ENCODE measurements at regions not wholly inside any gene's neighbourhood (a gene's known extent, or its start where the extent isn't known, plus 50 kb on each side); places are given as distances from the start of the nearest gene placed in this dataset.
"Not testable (repeated sequence)": the region's sequence is repeated elsewhere in the genome, so short reads cannot be mapped to it uniquely, and the experiment has no call there.

DNA sequence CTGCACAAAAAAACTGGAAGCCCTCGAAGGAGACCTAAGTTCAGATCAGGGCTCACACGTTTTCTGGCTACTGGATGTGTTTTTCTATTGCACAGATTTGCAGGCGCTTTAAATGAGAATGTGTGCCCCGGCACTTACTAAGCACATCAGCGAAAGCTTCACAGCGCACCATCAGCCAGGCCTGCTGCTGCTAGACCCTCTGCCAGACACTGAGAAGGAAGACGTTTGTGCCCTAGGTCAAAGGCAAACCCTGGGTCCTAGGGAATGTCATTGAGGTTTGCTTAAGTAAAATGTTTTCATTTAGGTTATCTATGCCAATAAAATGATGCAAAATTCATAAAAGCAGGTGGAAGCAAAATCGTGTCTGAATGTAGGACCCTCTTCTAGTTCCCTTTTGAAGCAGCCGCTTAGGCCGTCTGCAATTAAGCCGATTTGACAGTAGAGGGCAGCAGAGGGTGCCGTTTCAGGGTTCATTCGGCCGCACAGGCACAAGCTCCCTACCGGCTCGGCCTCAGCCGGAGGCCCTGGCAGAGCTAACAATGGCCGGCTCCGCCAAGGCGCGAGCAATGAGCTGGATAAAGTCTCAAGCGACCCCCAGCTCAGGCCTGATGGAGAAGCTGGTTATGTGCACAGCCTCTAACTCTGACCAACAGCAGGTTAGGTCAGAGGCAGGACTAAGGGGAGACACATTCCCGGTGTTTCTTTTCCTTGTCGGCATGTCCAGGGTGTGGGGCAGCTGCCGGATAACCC is 107.2 kb upstream of the FOXA2 start:
- DNase-seq = peak; percentile 59
- no peak overlapping the region for H3K27ac ChIP-seq

DNA sequence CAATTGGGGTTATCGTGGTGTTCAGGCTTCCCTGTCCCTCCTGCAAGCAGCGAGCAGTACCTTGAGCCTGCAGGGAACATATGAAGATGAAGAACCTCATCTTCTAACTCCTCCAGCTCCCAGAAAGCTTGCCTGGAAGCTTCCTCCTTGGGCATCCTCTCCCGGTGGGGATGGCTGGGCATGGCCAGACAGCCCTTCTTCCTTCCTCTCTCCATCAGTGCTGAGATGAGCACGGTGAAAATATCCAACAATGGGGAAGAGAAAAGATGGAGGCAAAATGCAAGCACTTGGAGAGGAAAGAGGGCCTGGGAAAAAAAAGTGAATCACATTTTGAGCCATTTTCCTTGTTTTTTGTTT is 107.7 kb upstream of the FOXA2 start:
- no peak overlapping the region for H3K27ac ChIP-seq
- no peak overlapping the region for H3K4me3 ChIP-seq (ENCODE audit: low read depth, low read length)
- peaks cover 3% of the 10 kb centered on the region for H3K9me3 ChIP-seq (ENCODE audit: severe bottlenecking)
- no peak for DNase-seq
- no peaks in the 10 kb centered on the region for H3K36me3 ChIP-seq
- H3K27me3 ChIP-seq (ENCODE audit: insufficient read depth, low read depth, severe bottlenecking) = peaks cover 63% of the 10 kb centered on the region
- TF ChIP-seq, protein P1, sequence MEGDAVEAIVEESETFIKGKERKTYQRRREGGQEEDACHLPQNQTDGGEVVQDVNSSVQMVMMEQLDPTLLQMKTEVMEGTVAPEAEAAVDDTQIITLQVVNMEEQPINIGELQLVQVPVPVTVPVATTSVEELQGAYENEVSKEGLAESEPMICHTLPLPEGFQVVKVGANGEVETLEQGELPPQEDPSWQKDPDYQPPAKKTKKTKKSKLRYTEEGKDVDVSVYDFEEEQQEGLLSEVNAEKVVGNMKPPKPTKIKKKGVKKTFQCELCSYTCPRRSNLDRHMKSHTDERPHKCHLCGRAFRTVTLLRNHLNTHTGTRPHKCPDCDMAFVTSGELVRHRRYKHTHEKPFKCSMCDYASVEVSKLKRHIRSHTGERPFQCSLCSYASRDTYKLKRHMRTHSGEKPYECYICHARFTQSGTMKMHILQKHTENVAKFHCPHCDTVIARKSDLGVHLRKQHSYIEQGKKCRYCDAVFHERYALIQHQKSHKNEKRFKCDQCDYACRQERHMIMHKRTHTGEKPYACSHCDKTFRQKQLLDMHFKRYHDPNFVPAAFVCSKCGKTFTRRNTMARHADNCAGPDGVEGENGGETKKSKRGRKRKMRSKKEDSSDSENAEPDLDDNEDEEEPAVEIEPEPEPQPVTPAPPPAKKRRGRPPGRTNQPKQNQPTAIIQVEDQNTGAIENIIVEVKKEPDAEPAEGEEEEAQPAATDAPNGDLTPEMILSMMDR (IDR thresholded peaks at IDR 0.05; ENCODE audit: low read depth, low read length) = no peak

More for the DNA sequence above, 107.2 kb upstream of the FOXA2 start:
- TF ChIP-seq, protein P1 (IDR thresholded peaks at IDR 0.05; ENCODE audit: low read depth, low read length) = peak; percentile 81
- H3K4me3 ChIP-seq (ENCODE audit: low read depth, low read length) = no peak overlapping the region
- H3K9me3 ChIP-seq (ENCODE audit: severe bottlenecking) = peaks cover 3% of the 10 kb centered on the region
- H3K27me3 ChIP-seq (ENCODE audit: insufficient read depth, low read depth, severe bottlenecking) = peaks cover 65% of the 10 kb centered on the region
- no peaks in the 10 kb centered on the region for H3K36me3 ChIP-seq

DNA sequence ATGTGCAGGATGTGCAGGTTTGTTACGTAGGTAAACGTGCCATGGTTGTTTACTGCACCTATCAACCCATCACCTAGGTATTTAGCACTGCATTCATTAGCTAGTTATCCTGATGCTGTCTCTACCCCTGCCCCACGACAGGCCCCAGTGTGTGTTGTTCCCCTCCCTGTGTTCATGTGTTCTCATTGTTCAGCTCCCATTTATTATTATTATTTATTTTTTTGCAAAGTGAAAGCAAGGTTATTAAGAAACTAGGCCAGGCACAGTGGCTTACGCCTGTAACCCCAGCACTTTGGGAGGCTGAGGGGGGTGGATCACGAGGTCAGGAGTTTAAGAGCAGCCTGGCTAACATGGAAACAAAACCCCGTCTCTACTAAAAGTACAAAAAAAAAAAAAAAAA is 108.2 kb upstream of the FOXA2 start:
- not testable (repeated sequence) for H3K36me3 ChIP-seq; H3K27ac ChIP-seq; H3K9me3 ChIP-seq (ENCODE audit: severe bottlenecking); DNase-seq; H3K4me3 ChIP-seq (ENCODE audit: low read depth, low read length)
- peaks cover 62% of the 10 kb centered on the region for H3K27me3 ChIP-seq (ENCODE audit: insufficient read depth, low read depth, severe bottlenecking)

DNA sequence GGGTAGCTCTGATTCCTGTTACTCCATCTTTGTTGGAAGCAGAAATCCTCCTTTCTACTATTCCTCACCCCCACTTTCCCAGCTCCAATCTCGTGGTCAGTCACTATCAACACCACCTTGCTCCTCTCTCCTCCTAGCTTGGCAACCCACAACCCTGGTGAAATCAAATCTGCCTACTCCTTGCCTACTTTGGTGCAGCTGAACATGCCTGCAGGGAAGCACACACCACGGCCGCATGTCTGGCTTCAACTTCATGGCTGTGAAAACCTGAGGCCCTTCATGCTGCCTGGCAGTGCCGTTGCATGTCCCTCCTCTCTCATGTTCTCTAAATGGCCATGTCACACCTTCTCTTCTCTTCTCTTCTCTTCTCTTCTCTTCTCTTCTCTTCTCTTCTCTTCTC is 112.4 kb upstream of the FOXA2 start:
- DNase-seq = no peak
- Histone ChIP-seq H3K27ac (no peak overlapping the region), H3K4me3 (ENCODE audit: low read depth, low read length) (no peak overlapping the region), H3K9me3 (ENCODE audit: severe bottlenecking) (peaks cover 3% of the 10 kb centered on the region), H3K36me3 (no peaks in the 10 kb centered on the region), H3K27me3 (ENCODE audit: insufficient read depth, low read depth, severe bottlenecking) (peaks cover 32% of the 10 kb centered on the region)
- TF ChIP-seq, protein P1 (IDR thresholded peaks at IDR 0.05; ENCODE audit: low read depth, low read length) = no peak

DNA sequence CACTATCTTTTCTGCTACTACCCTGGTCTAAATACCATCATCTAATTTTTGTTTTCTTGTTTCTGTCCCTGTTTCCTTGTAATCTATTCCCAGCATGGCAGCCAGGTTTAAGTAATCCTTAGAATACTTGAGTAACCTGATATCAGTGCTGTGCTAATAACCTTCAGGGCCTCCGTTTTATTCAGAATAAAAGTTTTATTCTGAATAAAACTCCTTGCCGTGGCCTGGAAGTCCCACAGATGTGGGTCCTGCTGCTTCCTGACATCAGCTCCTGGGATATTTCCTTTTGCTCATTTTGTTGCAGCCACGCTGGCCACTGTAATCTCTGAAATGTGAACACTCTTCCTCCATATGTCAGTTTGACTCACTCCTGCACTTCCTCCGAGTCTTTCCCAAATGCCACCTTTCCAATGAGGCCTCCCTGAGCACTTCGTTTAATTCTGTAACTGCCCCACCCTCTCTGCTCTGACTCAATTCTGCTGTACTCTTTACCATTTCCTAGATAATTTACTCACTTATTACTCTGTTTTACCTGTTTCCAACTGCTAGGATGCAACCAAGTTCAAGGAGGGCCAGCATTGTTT is 114.0 kb upstream of the FOXA2 start:
- no peak for DNase-seq
- TF ChIP-seq, protein P1 (IDR thresholded peaks at IDR 0.05; ENCODE audit: low read depth, low read length) = no peak
- Histone ChIP-seq H3K9me3 (ENCODE audit: severe bottlenecking) (peaks cover 3% of the 10 kb centered on the region), H3K27me3 (ENCODE audit: insufficient read depth, low read depth, severe bottlenecking) (peaks cover 27% of the 10 kb centered on the region), H3K4me3 (ENCODE audit: low read depth, low read length) (no peak overlapping the region), H3K36me3 (no peaks in the 10 kb centered on the region), H3K27ac (no peak overlapping the region)

DNA sequence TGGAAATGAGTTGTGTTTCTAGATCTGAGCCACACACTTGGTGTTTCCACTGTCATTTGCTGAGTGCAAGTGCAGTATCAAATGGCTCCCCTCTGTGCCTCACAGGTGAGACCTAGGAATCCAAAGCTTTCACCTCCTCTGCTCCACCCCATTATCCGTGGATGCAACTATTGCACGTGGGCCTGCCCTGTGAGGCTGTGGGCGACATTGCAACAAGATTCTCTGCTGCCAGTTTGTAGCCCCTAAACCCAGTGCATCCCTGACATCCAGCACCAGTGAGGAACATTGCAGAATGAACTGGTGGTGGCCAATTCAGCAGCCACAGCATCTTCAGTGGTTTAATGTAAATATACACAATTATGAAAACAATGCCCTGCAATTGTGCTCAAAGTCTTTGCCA is 115.0 kb upstream of the FOXA2 start:
- Histone ChIP-seq H3K9me3 (ENCODE audit: severe bottlenecking) (no peaks in the 10 kb centered on the region), H3K27ac (no peak overlapping the region), H3K4me3 (ENCODE audit: low read depth, low read length) (no peak overlapping the region), H3K36me3 (no peaks in the 10 kb centered on the region), H3K27me3 (ENCODE audit: insufficient read depth, low read depth, severe bottlenecking) (peaks cover 28% of the 10 kb centered on the region)
- DNase-seq = no peak
- TF ChIP-seq, protein P1 (IDR thresholded peaks at IDR 0.05; ENCODE audit: low read depth, low read length) = no peak

All from WERI-Rb-1 (cell line).